ENCODE measurements at regions not wholly inside any gene's neighbourhood (a gene's known extent, or its start where the extent isn't known, plus 50 kb on each side); places are given as distances from the start of the nearest gene placed in this dataset.

DNA sequence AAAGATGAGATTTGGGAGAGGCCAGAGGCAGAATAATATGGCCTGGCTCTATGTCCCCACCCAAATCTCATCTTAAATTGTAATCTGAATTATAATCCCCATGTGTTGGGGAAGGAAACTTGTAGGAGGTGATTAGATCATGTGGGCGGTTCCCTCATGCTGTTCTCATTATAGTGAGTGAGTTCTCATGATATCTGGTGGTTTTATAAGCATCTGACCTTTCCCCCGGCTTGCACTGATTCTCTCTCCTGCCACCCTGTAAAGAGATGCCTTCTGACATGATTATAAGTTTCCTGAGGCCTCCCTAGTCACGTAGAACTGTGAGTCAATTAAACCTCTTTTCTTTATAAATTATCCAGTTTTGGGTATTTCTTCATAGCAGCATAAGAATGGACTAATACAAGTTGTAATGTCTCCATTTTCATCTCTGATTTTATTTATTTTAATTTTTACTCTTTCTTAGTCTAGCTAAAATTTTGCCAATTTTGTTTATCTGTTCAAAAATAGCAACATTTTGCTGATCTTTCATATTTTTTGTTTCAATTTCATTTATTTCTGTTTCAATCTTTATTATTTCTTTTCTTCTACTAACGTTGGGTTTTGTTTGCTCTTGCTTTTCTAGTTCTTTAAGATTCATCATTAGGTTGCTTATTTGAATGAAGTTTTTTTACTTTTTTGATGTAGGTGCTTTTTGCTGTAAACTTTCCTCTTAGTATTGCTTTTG, 67.0 kb upstream of the ZRANB2 start:
- no peak overlapping the region for H3K4me3 Mint-ChIP-seq (ENCODE audit: unreplicated experiment)
- H3K27ac Mint-ChIP-seq (ENCODE audit: unreplicated experiment), result no peak overlapping the region

DNA sequence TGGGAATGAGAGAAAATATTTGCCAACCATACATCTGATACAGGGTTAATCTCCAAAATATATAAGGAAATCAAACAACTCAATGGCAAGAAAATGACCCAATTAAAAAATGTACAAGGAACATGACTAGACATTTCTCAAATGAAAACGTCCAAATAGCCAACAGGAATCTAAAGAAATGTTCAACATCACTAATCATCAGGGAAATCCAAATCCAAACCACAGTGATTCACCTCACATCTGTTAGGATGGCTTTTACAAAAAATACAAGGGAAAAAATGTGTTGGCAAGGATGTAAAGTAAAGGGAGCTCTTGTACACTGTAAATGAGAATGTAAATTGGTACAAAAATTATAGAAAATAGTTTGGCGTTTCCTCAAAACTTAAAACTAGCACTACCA, 54.7 kb upstream of the ZRANB2 start:
- no peak for DNase-seq (ENCODE audit: low spot score)
- Mint-ChIP-seq H3K27ac (ENCODE audit: unreplicated experiment) (no peak overlapping the region), H3K36me3 (ENCODE audit: low read depth) (no peaks in the 10 kb centered on the region), H3K4me3 (ENCODE audit: unreplicated experiment) (no peak overlapping the region), H3K4me1 (ENCODE audit: low read depth) (no peaks in the 10 kb centered on the region), H3K27me3 (ENCODE audit: low read depth) (no peaks in the 10 kb centered on the region), H3K9me3 (ENCODE audit: low read depth) (peaks cover 45% of the 10 kb centered on the region)
- TF ChIP-seq, protein P1, sequence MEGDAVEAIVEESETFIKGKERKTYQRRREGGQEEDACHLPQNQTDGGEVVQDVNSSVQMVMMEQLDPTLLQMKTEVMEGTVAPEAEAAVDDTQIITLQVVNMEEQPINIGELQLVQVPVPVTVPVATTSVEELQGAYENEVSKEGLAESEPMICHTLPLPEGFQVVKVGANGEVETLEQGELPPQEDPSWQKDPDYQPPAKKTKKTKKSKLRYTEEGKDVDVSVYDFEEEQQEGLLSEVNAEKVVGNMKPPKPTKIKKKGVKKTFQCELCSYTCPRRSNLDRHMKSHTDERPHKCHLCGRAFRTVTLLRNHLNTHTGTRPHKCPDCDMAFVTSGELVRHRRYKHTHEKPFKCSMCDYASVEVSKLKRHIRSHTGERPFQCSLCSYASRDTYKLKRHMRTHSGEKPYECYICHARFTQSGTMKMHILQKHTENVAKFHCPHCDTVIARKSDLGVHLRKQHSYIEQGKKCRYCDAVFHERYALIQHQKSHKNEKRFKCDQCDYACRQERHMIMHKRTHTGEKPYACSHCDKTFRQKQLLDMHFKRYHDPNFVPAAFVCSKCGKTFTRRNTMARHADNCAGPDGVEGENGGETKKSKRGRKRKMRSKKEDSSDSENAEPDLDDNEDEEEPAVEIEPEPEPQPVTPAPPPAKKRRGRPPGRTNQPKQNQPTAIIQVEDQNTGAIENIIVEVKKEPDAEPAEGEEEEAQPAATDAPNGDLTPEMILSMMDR (IDR thresholded peaks at IDR 0.05), result no peak

More for the DNA sequence above, 67.0 kb upstream of the ZRANB2 start:
- H3K9me3 Mint-ChIP-seq (ENCODE audit: low read depth), result peaks cover 18% of the 10 kb centered on the region
- TF ChIP-seq, protein P1 (IDR thresholded peaks at IDR 0.05), result no peak
- DNase-seq (ENCODE audit: low spot score), result no peak
- peaks cover 2% of the 10 kb centered on the region for H3K27me3 Mint-ChIP-seq (ENCODE audit: low read depth)
- H3K36me3 Mint-ChIP-seq (ENCODE audit: low read depth), result no peaks in the 10 kb centered on the region
- no peaks in the 10 kb centered on the region for H3K4me1 Mint-ChIP-seq (ENCODE audit: low read depth)
